ENCODE measurements at regions not wholly inside any gene's neighbourhood (a gene's known extent, or its start where the extent isn't known, plus 50 kb on each side); places are given as distances from the start of the nearest gene placed in this dataset.

DNA sequence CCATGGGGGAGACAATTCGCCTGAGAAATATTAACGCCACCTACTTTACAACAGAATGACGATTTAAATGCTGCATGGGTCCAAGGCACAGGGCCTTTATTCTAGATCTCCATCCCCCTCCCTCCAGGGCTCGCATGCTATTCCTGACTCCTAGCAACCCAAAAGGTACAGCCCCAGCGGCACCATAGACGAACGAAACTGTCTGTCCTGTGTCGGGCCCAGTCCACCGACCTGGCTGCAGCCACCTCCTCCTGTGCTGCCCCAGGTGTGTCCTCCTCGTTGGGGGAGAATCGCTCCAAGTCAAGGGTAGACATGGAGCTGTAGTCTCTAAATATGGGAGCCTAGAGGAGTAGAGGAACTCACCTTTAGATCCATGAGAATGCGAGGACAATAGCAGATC is 196.5 kb downstream of the TOMM20 start:
- no peak overlapping the region for H3K9ac ChIP-seq (ENCODE audit: control insufficient read depth, extremely low read depth, insufficient read depth, low read length)
- DNase-seq (ENCODE audit: low read depth, low spot score) (no peak), FAIRE-seq (no peak)
- peaks cover 6% of the 10 kb centered on the region for H3K4me1 ChIP-seq (ENCODE audit: control insufficient read depth, extremely low read depth, insufficient read depth, low read length)
- no peaks in the 10 kb centered on the region for H3K27me3 ChIP-seq (ENCODE audit: control insufficient read depth, extremely low read depth, insufficient read depth, low read length)
- H2AFZ ChIP-seq (ENCODE audit: control insufficient read depth, low read length) = no peak overlapping the region
- no peaks in the 10 kb centered on the region for H3K9me3 ChIP-seq (ENCODE audit: control insufficient read depth, low read depth, low read length)
- no peaks in the 10 kb centered on the region for H3K79me2 ChIP-seq (ENCODE audit: control insufficient read depth, insufficient read depth, low read length)
- no peaks in the 10 kb centered on the region for H4K20me1 ChIP-seq (ENCODE audit: control insufficient read depth, extremely low read depth, insufficient read depth, low read length)
- no peak overlapping the region for H3K27ac ChIP-seq (ENCODE audit: control insufficient read depth, insufficient read depth, low read length)
- no peak overlapping the region for H3K4me3 ChIP-seq (ENCODE audit: control insufficient read depth in 2 of 3, extremely low read depth in 1 of 3, insufficient read depth in 2 of 3, low read depth in 1 of 3, low read length in 3 of 3)
- H3K4me2 ChIP-seq (ENCODE audit: control insufficient read depth, extremely low read depth, insufficient read depth, low read depth, low read length) = no peak overlapping the region
- dilution Hi-C loops (cut with MboI; ENCODE audit: extremely low pct_ligation_motif_present, low sequenced_read_pairs) = no loop called here
- TF ChIP-seq EZH2 (IDR thresholded peaks at IDR 0.05; ENCODE audit: low read length) = no peak
- TF ChIP-seq, protein P1, sequence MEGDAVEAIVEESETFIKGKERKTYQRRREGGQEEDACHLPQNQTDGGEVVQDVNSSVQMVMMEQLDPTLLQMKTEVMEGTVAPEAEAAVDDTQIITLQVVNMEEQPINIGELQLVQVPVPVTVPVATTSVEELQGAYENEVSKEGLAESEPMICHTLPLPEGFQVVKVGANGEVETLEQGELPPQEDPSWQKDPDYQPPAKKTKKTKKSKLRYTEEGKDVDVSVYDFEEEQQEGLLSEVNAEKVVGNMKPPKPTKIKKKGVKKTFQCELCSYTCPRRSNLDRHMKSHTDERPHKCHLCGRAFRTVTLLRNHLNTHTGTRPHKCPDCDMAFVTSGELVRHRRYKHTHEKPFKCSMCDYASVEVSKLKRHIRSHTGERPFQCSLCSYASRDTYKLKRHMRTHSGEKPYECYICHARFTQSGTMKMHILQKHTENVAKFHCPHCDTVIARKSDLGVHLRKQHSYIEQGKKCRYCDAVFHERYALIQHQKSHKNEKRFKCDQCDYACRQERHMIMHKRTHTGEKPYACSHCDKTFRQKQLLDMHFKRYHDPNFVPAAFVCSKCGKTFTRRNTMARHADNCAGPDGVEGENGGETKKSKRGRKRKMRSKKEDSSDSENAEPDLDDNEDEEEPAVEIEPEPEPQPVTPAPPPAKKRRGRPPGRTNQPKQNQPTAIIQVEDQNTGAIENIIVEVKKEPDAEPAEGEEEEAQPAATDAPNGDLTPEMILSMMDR (optimal IDR thresholded peaks at IDR 0.05 in 1 of 3, IDR thresholded peaks at IDR 0.05 in 1 of 3, conservative IDR thresholded peaks at IDR 0.05 in 1 of 3; ENCODE audit: extremely low read depth in 1 of 3, insufficient read depth in 2 of 3, low read length in 3 of 3) = no peak
- no peaks in the 10 kb centered on the region for H3K9me1 ChIP-seq (ENCODE audit: control insufficient read depth, extremely low read depth, insufficient read depth, low read length)
- no peaks in the 10 kb centered on the region for H3K36me3 ChIP-seq (ENCODE audit: control insufficient read depth in 2 of 2, extremely low read depth in 1 of 2, insufficient read depth in 2 of 2, low read length in 2 of 2)

DNA sequence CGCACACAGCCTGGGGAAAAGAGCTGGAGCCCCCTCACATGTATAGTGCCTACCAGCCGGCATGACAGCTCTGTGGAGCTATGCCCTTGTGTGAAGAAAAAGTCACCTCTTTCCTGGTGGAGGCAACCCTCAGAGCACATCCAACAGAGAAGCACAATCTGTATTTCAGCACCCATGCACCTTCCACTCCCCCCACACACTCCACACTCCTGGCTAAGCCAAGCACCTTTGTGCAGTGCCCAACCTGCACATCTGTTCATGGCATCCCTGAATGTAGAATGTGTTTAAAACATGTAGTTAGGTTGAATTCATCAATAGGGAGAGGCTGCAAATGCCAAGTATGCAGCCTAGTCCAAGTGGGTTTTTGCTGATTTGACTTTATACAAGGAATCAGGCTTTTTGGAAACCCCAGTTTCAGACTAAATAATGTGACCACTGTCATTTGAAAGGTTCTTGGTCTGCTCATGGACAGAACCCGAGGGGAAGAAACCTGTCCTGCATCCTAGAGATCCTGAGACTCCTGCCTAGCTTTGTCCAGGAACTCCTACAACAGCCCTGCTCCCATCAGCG is 197.1 kb downstream of the TOMM20 start:
- Histone ChIP-seq H4K20me1 (ENCODE audit: control insufficient read depth, extremely low read depth, insufficient read depth, low read length) (no peaks in the 10 kb centered on the region), H3K4me1 (ENCODE audit: control insufficient read depth, extremely low read depth, insufficient read depth, low read length) (peaks cover 10% of the 10 kb centered on the region), H3K9me3 (ENCODE audit: control insufficient read depth, low read depth, low read length) (no peaks in the 10 kb centered on the region), H2AFZ (ENCODE audit: control insufficient read depth, low read length) (no peak overlapping the region), H3K9ac (ENCODE audit: control insufficient read depth, extremely low read depth, insufficient read depth, low read length) (no peak overlapping the region), H3K79me2 (ENCODE audit: control insufficient read depth, insufficient read depth, low read length) (no peaks in the 10 kb centered on the region), H3K27me3 (ENCODE audit: control insufficient read depth, extremely low read depth, insufficient read depth, low read length) (no peaks in the 10 kb centered on the region), H3K4me2 (ENCODE audit: control insufficient read depth, extremely low read depth, insufficient read depth, low read depth, low read length) (no peak overlapping the region), H3K36me3 (ENCODE audit: control insufficient read depth in 2 of 2, extremely low read depth in 1 of 2, insufficient read depth in 2 of 2, low read length in 2 of 2) (no peaks in the 10 kb centered on the region), H3K9me1 (ENCODE audit: control insufficient read depth, extremely low read depth, insufficient read depth, low read length) (no peaks in the 10 kb centered on the region), H3K27ac (ENCODE audit: control insufficient read depth, insufficient read depth, low read length) (no peak overlapping the region), H3K4me3 (ENCODE audit: control insufficient read depth in 2 of 3, extremely low read depth in 1 of 3, insufficient read depth in 2 of 3, low read depth in 1 of 3, low read length in 3 of 3) (no peak overlapping the region)
- TF ChIP-seq, protein P1 (optimal IDR thresholded peaks at IDR 0.05 in 1 of 3, IDR thresholded peaks at IDR 0.05 in 1 of 3, conservative IDR thresholded peaks at IDR 0.05 in 1 of 3; ENCODE audit: extremely low read depth in 1 of 3, insufficient read depth in 2 of 3, low read length in 3 of 3) = no peak
- TF ChIP-seq EZH2 (IDR thresholded peaks at IDR 0.05; ENCODE audit: low read length) = no peak
- FAIRE-seq (no peak), DNase-seq (ENCODE audit: low read depth, low spot score) (no peak)
- dilution Hi-C loops (cut with MboI; ENCODE audit: extremely low pct_ligation_motif_present, low sequenced_read_pairs) = no loop called here
